SU-DHL-6 (cell line): ENCODE measurements at regions not wholly inside any gene's neighbourhood (a gene's known extent, or its start where the extent isn't known, plus 50 kb on each side); places are given as distances from the start of the nearest gene placed in this dataset.
A peak's percentile ranks its signal among the peaks of the same experiment; 100 is the strongest.

ENCODE experiments used
- H2AFZ ChIP-seq: fragments of 200-600 bp; sonication (generic); 2 replicates; pipeline ENCODE4 v1.6.1; 2014; ENCODE audit warnings: low read depth, mild to moderate bottlenecking, moderate library complexity, mixed read lengths, antibody characterized with exemption, low read length; ENCODE audit not compliant: severe bottlenecking
- H3F3A ChIP-seq: fragments of 200-600 bp; shearing (Covaris generic); 2 replicates; pipeline ENCODE4 v1.6.0; 2016; ENCODE audit warnings: antibody characterized with exemption, mild to moderate bottlenecking; ENCODE audit not compliant: insufficient read depth
- H3K27ac ChIP-seq: fragments of 200-600 bp; sonication (generic); 2 replicates; pipeline ENCODE4 v1.5.1; 2016; ENCODE audit warnings: low read depth, mild to moderate bottlenecking, low read length, moderate library complexity, mixed read lengths
- H3K27me3 ChIP-seq: fragments of 200-600 bp; sonication (generic), shearing (Covaris generic); 2 replicates; pipeline ENCODE4 v1.6.0; 2014; ENCODE audit warnings: mild to moderate bottlenecking, low read length
- H3K36me3 ChIP-seq: fragments of 200-600 bp; sonication (generic); 2 replicates; pipeline ENCODE4 v1.6.1; 2014; ENCODE audit warnings: mild to moderate bottlenecking, low read length, mixed read lengths
- H3K4me2 ChIP-seq: fragments of 300-600, 200-600 bp; shearing (Covaris generic), sonication (generic); 2 replicates; pipeline ENCODE4 v1.6.0; 2014; ENCODE audit warnings: low read length, low read depth, mild to moderate bottlenecking; ENCODE audit not compliant: poor library complexity, severe bottlenecking
- H3K4me3 ChIP-seq: fragments of 200-600 bp; sonication (generic); 2 replicates; pipeline ENCODE4 v1.5.1; 2014; ENCODE audit warnings: antibody characterized with exemption, low read length, mild to moderate bottlenecking, mixed read lengths; ENCODE audit not compliant: insufficient read depth, poor library complexity, severe bottlenecking
- H3K79me2 ChIP-seq: fragments of 200-600 bp; sonication (generic); 2 replicates; pipeline ENCODE4 v1.6.1; 2014; ENCODE audit warnings: mild to moderate bottlenecking, low read length, moderate library complexity; ENCODE audit not compliant: insufficient read depth
- H3K9ac ChIP-seq: fragments of 200-600 bp; sonication (generic); 2 replicates; pipeline ENCODE4 v1.7.0; 2014; ENCODE audit warnings: mild to moderate bottlenecking, low read length
- H3K9me2 ChIP-seq: fragments of 200-600 bp; sonication (generic); replicated peaks from 2 replicates; pipeline ENCODE4 v1.6.1; 2014; ENCODE audit warnings: low read length; ENCODE audit not compliant: insufficient read depth
- H3K9me3 ChIP-seq: fragments of 200-600 bp; sonication (generic); 2 replicates; pipeline ENCODE4 v1.6.1; 2014; ENCODE audit warnings: low read length, mixed read lengths; ENCODE audit not compliant: insufficient read depth
- H4K20me1 ChIP-seq: fragments of 200-600 bp; sonication (generic); 2 replicates; pipeline ENCODE4 v1.6.1; 2014; ENCODE audit warnings: low read depth, mild to moderate bottlenecking, antibody characterized with exemption, low read length, moderate library complexity, mixed read lengths
- CTCF ChIP-seq: fragments of 200-600 bp; sonication (generic); IDR thresholded peaks from one replicate; pipeline ENCODE4 v1.5.1; 2017; ENCODE audit warnings: antibody characterized with exemption, mild to moderate bottlenecking, low read length, moderate library complexity; ENCODE audit not compliant: insufficient read depth, poor library complexity, severe bottlenecking
- EZH2phosphoT487 ChIP-seq: fragments of 200-600 bp; sonication (generic), shearing (Covaris generic); conservative IDR thresholded peaks from 2 replicates; pipeline ENCODE4 v1.6.1; 2018; ENCODE audit warnings: mild to moderate bottlenecking, antibody characterized with exemption, low read length, moderate library complexity, mixed read lengths

DNA sequence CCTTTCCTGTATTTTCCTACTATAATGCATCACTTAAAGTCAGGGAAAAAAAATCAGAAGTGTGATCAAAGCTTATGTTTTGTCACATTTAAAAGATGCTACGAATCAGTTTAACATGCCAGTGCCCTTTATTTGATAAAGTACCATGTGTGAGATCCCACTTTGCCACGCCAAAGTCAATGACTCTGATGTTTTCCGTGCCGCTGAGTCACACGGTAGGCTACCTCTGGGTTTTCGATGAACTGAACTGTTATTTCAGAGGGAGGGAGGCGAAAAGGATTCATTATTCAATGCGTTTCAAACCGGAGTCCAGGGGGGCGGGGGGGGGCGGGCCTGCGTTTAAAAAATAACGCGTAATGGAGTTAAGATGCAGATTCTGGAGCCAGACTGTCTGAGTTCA, 203.0 kb downstream of the ABHD5 start:
- Histone ChIP-seq H3K27me3 (no peaks in the 10 kb centered on the region), H2AFZ (peak overlapping the region; percentile 49), H3F3A (peaks cover 36% of the 10 kb centered on the region), H3K9me3 (no peaks in the 10 kb centered on the region), H3K4me3 (peak overlapping the region; percentile 48), H3K36me3 (no peaks in the 10 kb centered on the region), H3K9me2 (no peaks in the 10 kb centered on the region), H3K79me2 (no peaks in the 10 kb centered on the region), H4K20me1 (no peaks in the 10 kb centered on the region), H3K27ac (peak overlapping the region; percentile 98), H3K4me2 (peak overlapping the region; percentile 97), H3K9ac (peak overlapping the region; percentile 62)
- no peak for TF ChIP-seq EZH2phosphoT487
- no peak for TF ChIP-seq CTCF

GRCh38 chr3:43894176-43895049, 203.7 kb downstream of the ABHD5 start:
- no peak for TF ChIP-seq EZH2phosphoT487
- TF ChIP-seq CTCF, result no peak
- Histone ChIP-seq H3K4me3 (peak overlapping the region; percentile 48), H3K36me3 (no peaks in the 10 kb centered on the region), H3K9me2 (no peaks in the 10 kb centered on the region), H4K20me1 (no peaks in the 10 kb centered on the region), H3K9me3 (no peaks in the 10 kb centered on the region), H3K4me2 (peak overlapping the region; percentile 97), H3K9ac (peak overlapping the region; percentile 62), H3K27me3 (no peaks in the 10 kb centered on the region), H3K79me2 (no peaks in the 10 kb centered on the region), H3K27ac (peak overlapping the region; percentile 98), H2AFZ (peak overlapping the region; percentile 49), H3F3A (peaks cover 36% of the 10 kb centered on the region)

- Histone ChIP-seq H3K9me3 (no peaks in the 10 kb centered on the region), H3K9ac (no peak overlapping the region), H3K36me3 (no peaks in the 10 kb centered on the region), H3K4me2 (no peak overlapping the region), H3K9me2 (no peaks in the 10 kb centered on the region), H4K20me1 (no peaks in the 10 kb centered on the region), H3K79me2 (no peaks in the 10 kb centered on the region), H3K27ac (no peak overlapping the region), H2AFZ (no peak overlapping the region), H3F3A (peaks cover 36% of the 10 kb centered on the region), H3K27me3 (no peaks in the 10 kb centered on the region), H3K4me3 (no peak overlapping the region)
- TF ChIP-seq EZH2phosphoT487, result no peak
- TF ChIP-seq CTCF, result no peak
Measured at GRCh38 chr3:43895573-43895972, 204.8 kb downstream of the ABHD5 start.
